Natural killer cell (primary cell): ENCODE measurements at regions not wholly inside any gene's neighbourhood (a gene's known extent, or its start where the extent isn't known, plus 50 kb on each side); places are given as distances from the start of the nearest gene placed in this dataset.

Source experiments
- ATAC-seq, 3 donors: fragments of 150-1000 bp in 2 of 3; fragments of 200-7000 bp in 1 of 3; cut with Tn5 transposase; 1 replicate in 1 of 3; 2 replicates in 2 of 3; pipeline ENCODE4 v1.10.0; 2021; ENCODE audit warnings: mild to moderate bottlenecking in 2 of 3, moderate library complexity in 2 of 3
- DNase-seq, 2 donors: peaks; one replicate each; pipeline versions ENCODE4 v3.0.0 to v3.0.0-alpha.2; 2013 to 2021; ENCODE audit warnings: mixed read lengths in 1 of 2
- H3K27ac ChIP-seq: one replicate; pipeline ENCODE4 v1.5.1; 2013; ENCODE audit warnings: mild to moderate bottlenecking, low read length
- H3K27me3 ChIP-seq: one replicate; pipeline ENCODE4 v1.6.1; 2013; ENCODE audit warnings: low read length; ENCODE audit not compliant: control insufficient read depth, insufficient read depth
- H3K36me3 ChIP-seq: one replicate; pipeline ENCODE4 v1.6.1; 2013; ENCODE audit warnings: low read length; ENCODE audit not compliant: control insufficient read depth, insufficient read depth
- H3K4me1 ChIP-seq: one replicate; pipeline ENCODE4 v1.6.1; 2013; ENCODE audit warnings: low read length; ENCODE audit not compliant: control insufficient read depth, insufficient read depth
- H3K4me3 ChIP-seq: one replicate; pipeline ENCODE4 v1.5.1; 2013; ENCODE audit warnings: low read length
- H3K9me3 ChIP-seq: one replicate; pipeline ENCODE4 v1.6.1; 2013; ENCODE audit warnings: low read length; ENCODE audit not compliant: control insufficient read depth, insufficient read depth
- H3K27ac Mint-ChIP-seq, 2 donors: one replicate each; pipeline ENCODE4 v1.8.0; 2022; ENCODE audit warnings: mild to moderate bottlenecking in 2 of 2, mixed read lengths in 2 of 2, moderate library complexity in 1 of 2
- H3K27me3 Mint-ChIP-seq, 2 donors: one replicate each; pipeline ENCODE4 v1.8.0; 2022; ENCODE audit warnings: low read depth in 2 of 2, mixed read lengths in 2 of 2
- H3K36me3 Mint-ChIP-seq: one replicate; pipeline ENCODE4 v1.8.0; 2022; ENCODE audit warnings: mixed read lengths
- H3K4me1 Mint-ChIP-seq, 2 donors: one replicate each; pipeline ENCODE4 v1.8.0; 2022; ENCODE audit warnings: mixed read lengths in 2 of 2
- H3K4me3 Mint-ChIP-seq: one replicate; pipeline ENCODE4 v1.8.0; 2022; ENCODE audit warnings: mild to moderate bottlenecking, moderate library complexity, mixed read lengths
- H3K9me3 Mint-ChIP-seq, 2 donors: one replicate each; pipeline ENCODE4 v1.8.0; 2022; ENCODE audit warnings: mixed read lengths in 2 of 2
- WGBS: methylation state at CpG from one replicate; pipeline ENCODE4 v1.1.7; 2013; ENCODE audit warnings: missing lambda C conversion rate; ENCODE audit not compliant: insufficient coverage; 5-methylcytosine and 5-hydroxymethylcytosine counted together
- intact Hi-C: fragments of 100-400 bp; cut with micrococcal nuclease; formaldehyde crosslinking; loops from one replicate; pipeline ENCODE4 v1.14.2; 2022
- TF ChIP-seq, protein P1 (sequence below): fragments of 200-600 bp; IDR thresholded peaks from one replicate; pipeline ENCODE4 v1.8.0; 2022; ENCODE audit warnings: antibody characterized with exemption

GRCh38 chr18:10213526-10213925, 240.9 kb upstream of the APCDD1 start:
- WGBS, result 0% methylated on average over 3 of the region's 3 CpGs
- Mint-ChIP-seq H3K27ac (no peak overlapping the region), H3K9me3 (peaks cover 0 to 2% of the 10 kb centered on the region in 2 donors), H3K36me3 (no peaks in the 10 kb centered on the region), H3K27me3 (peaks cover 0 to 8% of the 10 kb centered on the region in 2 donors), H3K4me3 (no peak overlapping the region), H3K4me1 (no peaks in the 10 kb centered on the region)
- Histone ChIP-seq H3K27ac (no peak overlapping the region), H3K27me3 (no peaks in the 10 kb centered on the region), H3K4me1 (peaks cover 7% of the 10 kb centered on the region), H3K4me3 (no peak overlapping the region), H3K9me3 (no peaks in the 10 kb centered on the region), H3K36me3 (no peaks in the 10 kb centered on the region)
- TF ChIP-seq, protein P1, sequence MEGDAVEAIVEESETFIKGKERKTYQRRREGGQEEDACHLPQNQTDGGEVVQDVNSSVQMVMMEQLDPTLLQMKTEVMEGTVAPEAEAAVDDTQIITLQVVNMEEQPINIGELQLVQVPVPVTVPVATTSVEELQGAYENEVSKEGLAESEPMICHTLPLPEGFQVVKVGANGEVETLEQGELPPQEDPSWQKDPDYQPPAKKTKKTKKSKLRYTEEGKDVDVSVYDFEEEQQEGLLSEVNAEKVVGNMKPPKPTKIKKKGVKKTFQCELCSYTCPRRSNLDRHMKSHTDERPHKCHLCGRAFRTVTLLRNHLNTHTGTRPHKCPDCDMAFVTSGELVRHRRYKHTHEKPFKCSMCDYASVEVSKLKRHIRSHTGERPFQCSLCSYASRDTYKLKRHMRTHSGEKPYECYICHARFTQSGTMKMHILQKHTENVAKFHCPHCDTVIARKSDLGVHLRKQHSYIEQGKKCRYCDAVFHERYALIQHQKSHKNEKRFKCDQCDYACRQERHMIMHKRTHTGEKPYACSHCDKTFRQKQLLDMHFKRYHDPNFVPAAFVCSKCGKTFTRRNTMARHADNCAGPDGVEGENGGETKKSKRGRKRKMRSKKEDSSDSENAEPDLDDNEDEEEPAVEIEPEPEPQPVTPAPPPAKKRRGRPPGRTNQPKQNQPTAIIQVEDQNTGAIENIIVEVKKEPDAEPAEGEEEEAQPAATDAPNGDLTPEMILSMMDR, result no peak
- intact Hi-C loops, result no loop called here
- ATAC-seq (peak in 1 of 3 donors; percentile 32), DNase-seq (peak in 1 of 2 donors; percentile 19)

DNA sequence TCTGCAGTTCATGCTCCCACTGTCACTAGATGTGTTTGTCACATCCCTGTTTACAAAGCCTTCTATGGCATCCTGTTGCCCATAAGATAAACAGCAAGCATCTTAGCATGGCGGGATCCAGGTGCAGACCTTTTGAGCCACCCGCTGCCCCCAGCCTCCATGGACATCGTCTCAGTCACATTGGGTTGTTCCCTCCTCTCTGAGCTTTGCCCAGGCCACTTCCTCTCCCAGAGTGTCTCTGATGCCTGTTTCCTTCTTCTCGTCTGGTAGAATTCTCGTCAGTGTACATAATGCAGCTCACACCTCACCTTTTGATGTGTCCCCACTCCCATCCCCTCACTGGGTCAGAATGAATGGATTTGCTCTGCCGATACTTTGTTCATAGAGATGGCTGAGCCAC, 239.0 kb upstream of the APCDD1 start:
- intact Hi-C loops, result no loop called here
- TF ChIP-seq, protein P1, result no peak
- Histone ChIP-seq H3K9me3 (no peaks in the 10 kb centered on the region), H3K36me3 (no peaks in the 10 kb centered on the region), H3K4me1 (peaks cover 7% of the 10 kb centered on the region), H3K4me3 (no peak overlapping the region), H3K27ac (no peak overlapping the region), H3K27me3 (no peaks in the 10 kb centered on the region)
- Mint-ChIP-seq H3K4me1 (no peaks in the 10 kb centered on the region), H3K27ac (no peak overlapping the region), H3K27me3 (peaks cover 0 to 8% of the 10 kb centered on the region in 2 donors), H3K9me3 (peaks cover 0 to 2% of the 10 kb centered on the region in 2 donors), H3K4me3 (no peak overlapping the region), H3K36me3 (no peaks in the 10 kb centered on the region)
- ATAC-seq (no peak), DNase-seq (no peak)
- WGBS, result 61% methylated on average over 6 of the region's 6 CpGs

DNA sequence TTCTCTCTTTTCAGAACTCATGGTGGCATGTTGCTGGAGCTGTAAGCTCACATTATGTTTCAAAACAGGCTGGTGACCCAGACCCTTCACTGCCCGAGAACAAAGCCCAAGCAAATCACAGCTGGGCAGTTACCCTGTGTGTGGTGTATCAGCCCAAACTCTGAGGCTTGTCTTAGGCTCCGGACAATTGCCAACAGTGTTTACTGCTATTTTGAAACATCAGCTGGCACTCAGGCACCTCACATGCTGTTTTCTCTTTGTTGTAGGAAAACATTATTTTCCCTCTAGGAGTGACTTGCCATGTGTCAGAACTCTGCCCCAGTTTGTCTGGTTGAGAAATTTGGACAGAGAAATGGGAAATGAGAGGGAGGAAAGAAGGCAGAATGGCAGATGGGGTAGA, 237.6 kb upstream of the APCDD1 start:
- no peaks in the 10 kb centered on the region for H3K4me1 Mint-ChIP-seq
- no peak overlapping the region for H3K27ac ChIP-seq

GRCh38 chr18:10217211-10217610, 237.2 kb upstream of the APCDD1 start:
- no peaks in the 10 kb centered on the region for H3K27me3 ChIP-seq
- TF ChIP-seq, protein P1, result no peak
- H3K4me3 Mint-ChIP-seq, result no peak overlapping the region

More for the DNA sequence above, 237.6 kb upstream of the APCDD1 start:
- WGBS, result 78% methylated on average over 2 of the region's 2 CpGs
- intact Hi-C loops, result no loop called here
- no peaks in the 10 kb centered on the region for H3K36me3 Mint-ChIP-seq
- no peak overlapping the region for H3K27ac Mint-ChIP-seq
- DNase-seq (no peak), ATAC-seq (no peak)
- Histone ChIP-seq H3K27me3 (no peaks in the 10 kb centered on the region), H3K4me1 (peaks cover 7% of the 10 kb centered on the region), H3K4me3 (no peak overlapping the region), H3K36me3 (no peaks in the 10 kb centered on the region), H3K9me3 (peaks cover 3% of the 10 kb centered on the region)
- no peak overlapping the region for H3K4me3 Mint-ChIP-seq
- peaks cover 0 to 2% of the 10 kb centered on the region in 2 donors for H3K9me3 Mint-ChIP-seq
- TF ChIP-seq, protein P1, result no peak
- H3K27me3 Mint-ChIP-seq, result peaks cover 0 to 8% of the 10 kb centered on the region in 2 donors

More at GRCh38 chr18:10217211-10217610, 237.2 kb upstream of the APCDD1 start:
- H3K36me3 Mint-ChIP-seq, result no peaks in the 10 kb centered on the region
- no peaks in the 10 kb centered on the region for H3K36me3 ChIP-seq
- peaks cover 0 to 3% of the 10 kb centered on the region in 2 donors for H3K27me3 Mint-ChIP-seq
- no peak for DNase-seq
- intact Hi-C loops, result no loop called here
- H3K27ac ChIP-seq, result no peak overlapping the region
- H3K4me1 Mint-ChIP-seq, result no peaks in the 10 kb centered on the region
- H3K9me3 ChIP-seq, result peaks cover 3% of the 10 kb centered on the region
- 79% methylated on average over 2 of the region's 2 CpGs for WGBS
- H3K4me3 ChIP-seq, result no peak overlapping the region
- peaks cover 0 to 2% of the 10 kb centered on the region in 2 donors for H3K9me3 Mint-ChIP-seq
- H3K4me1 ChIP-seq, result peaks cover 7% of the 10 kb centered on the region
- no peak overlapping the region for H3K27ac Mint-ChIP-seq
- no peak for ATAC-seq
